ENCODE measurements at regions not wholly inside any gene's neighbourhood (a gene's known extent, or its start where the extent isn't known, plus 50 kb on each side); places are given as distances from the start of the nearest gene placed in this dataset.

GRCh38 chr18:8554354-8554753 lies 54.9 kb upstream of the RAB12 start:
- DNase-seq (ENCODE audit: extremely low read depth, low read depth): no peak
- no peak for TF ChIP-seq CTCF (IDR thresholded peaks at IDR 0.05; ENCODE audit: low read depth, low read length)

GRCh38 chr18:8556424-8556823 lies 52.8 kb upstream of the RAB12 start:
- no peak for DNase-seq (ENCODE audit: extremely low read depth, low read depth)

More at GRCh38 chr18:8556424-8556823, 52.8 kb upstream of the RAB12 start:
- no peak for TF ChIP-seq CTCF (IDR thresholded peaks at IDR 0.05; ENCODE audit: low read depth, low read length)

Measured in AG09319 (cell line).